Body of pancreas (tissue), 4 donors: ENCODE measurements at regions not wholly inside any gene's neighbourhood (a gene's known extent, or its start where the extent isn't known, plus 50 kb on each side); places are given as distances from the start of the nearest gene placed in this dataset.

Experiments used
- ATAC-seq: fragments of 150-250 bp; one replicate; pipeline ENCODE4 v1.9.1; 2016
- DNase-seq, 4 donors: peaks; one replicate each; pipeline ENCODE4 v3.0.0-alpha.2; 2019
- H3K27ac ChIP-seq, 4 donors: fragments of 200-600 bp; sonication (generic); 1 replicate in 3 of 4; 2 replicates in 1 of 4; pipeline versions ENCODE4 v1.5.1 to v1.6.1; 2016 to 2019; ENCODE audit warnings: mild to moderate bottlenecking in 1 of 4, mixed read lengths in 1 of 4, moderate library complexity in 1 of 4
- H3K27me3 ChIP-seq, 2 donors: fragments of 200-600 bp; sonication (generic); one replicate each; pipeline ENCODE4 v1.6.0; 2016; ENCODE audit warnings: mild to moderate bottlenecking in 1 of 2
- H3K36me3 ChIP-seq, 2 donors: fragments of 200-600 bp; sonication (generic); replicated peaks in 1 of 2; 2 replicates each; pipeline ENCODE4 v1.5.1; 2016; ENCODE audit warnings: low read depth in 2 of 2; ENCODE audit not compliant: insufficient read depth in 1 of 2
- H3K4me1 ChIP-seq: fragments of 200-600 bp; sonication (generic); one replicate; pipeline ENCODE4 v1.6.0; 2016
- H3K4me3 ChIP-seq, 2 donors: fragments of 200-600 bp; sonication (generic); 1 replicate in 1 of 2; 2 replicates in 1 of 2; pipeline ENCODE4 v1.5.1; 2016 to 2019
- H3K9me3 ChIP-seq, 3 donors: fragments of 200-600 bp; sonication (generic); 1 replicate in 2 of 3; 2 replicates in 1 of 3; pipeline ENCODE4 v1.5.1; 2016
- POLR2A ChIP-seq, 3 donors: fragments of 450-650 bp; IDR thresholded peaks; one replicate each; pipeline ENCODE4 v1.6.1; 2016; ENCODE audit warnings: antibody characterized with exemption in 3 of 3, mild to moderate bottlenecking in 2 of 3
- WGBS, 2 donors: methylation state at CpG; one replicate each; pipeline ENCODE4 v1.1.5; 2017; 5-methylcytosine and 5-hydroxymethylcytosine counted together
- intact Hi-C: fragments of 100-400 bp; cut with DNase I; formaldehyde crosslinking; loops from one replicate; pipeline ENCODE4 v1.15.1; 2023
- TF ChIP-seq, protein P1 (sequence below), 7 experiments: fragments of 450-650 bp in 4 of 7; fragments of 200-600 bp in 3 of 7; sonication (generic) in 3 of 7; IDR thresholded peaks; one replicate each; pipeline ENCODE4 v1.5.1; 2016 to 2019; ENCODE audit warnings: antibody characterized with exemption in 7 of 7

DNA sequence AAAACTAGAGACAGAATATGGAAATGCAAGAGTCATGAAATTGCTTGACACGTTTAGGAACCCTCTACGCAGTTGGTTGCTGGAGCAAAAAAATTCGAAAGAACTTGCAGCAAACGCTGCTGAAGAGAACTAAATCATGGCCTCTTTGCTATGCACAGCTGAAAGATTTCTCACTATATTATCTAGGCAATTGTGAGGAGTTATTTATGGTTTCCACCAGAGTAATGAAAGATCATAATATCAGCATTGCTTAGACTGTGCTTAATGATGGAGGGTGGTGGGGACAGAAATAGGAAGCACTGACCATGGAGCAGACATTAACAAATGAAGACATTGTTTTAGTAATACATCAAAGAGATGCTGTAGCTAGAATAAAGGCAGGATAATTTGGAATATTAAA lies 593.4 kb upstream of the ZNF717 start:
- no peaks in the 10 kb centered on the region for H3K27me3 ChIP-seq
- ATAC-seq (no peak), DNase-seq (no peak)
- intact Hi-C loops = no loop called here
- WGBS, 2 donors = 69 to 71% methylated on average over 4 of the region's 4 CpGs
- no peak for TF ChIP-seq POLR2A (IDR thresholded peaks at IDR 0.05)
- TF ChIP-seq, protein P1, sequence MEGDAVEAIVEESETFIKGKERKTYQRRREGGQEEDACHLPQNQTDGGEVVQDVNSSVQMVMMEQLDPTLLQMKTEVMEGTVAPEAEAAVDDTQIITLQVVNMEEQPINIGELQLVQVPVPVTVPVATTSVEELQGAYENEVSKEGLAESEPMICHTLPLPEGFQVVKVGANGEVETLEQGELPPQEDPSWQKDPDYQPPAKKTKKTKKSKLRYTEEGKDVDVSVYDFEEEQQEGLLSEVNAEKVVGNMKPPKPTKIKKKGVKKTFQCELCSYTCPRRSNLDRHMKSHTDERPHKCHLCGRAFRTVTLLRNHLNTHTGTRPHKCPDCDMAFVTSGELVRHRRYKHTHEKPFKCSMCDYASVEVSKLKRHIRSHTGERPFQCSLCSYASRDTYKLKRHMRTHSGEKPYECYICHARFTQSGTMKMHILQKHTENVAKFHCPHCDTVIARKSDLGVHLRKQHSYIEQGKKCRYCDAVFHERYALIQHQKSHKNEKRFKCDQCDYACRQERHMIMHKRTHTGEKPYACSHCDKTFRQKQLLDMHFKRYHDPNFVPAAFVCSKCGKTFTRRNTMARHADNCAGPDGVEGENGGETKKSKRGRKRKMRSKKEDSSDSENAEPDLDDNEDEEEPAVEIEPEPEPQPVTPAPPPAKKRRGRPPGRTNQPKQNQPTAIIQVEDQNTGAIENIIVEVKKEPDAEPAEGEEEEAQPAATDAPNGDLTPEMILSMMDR (IDR thresholded peaks at IDR 0.05) = no peak
- no peak overlapping the region for H3K4me3 ChIP-seq
- no peak overlapping the region for H3K27ac ChIP-seq
- no peaks in the 10 kb centered on the region for H3K4me1 ChIP-seq
- H3K9me3 ChIP-seq = no peaks in the 10 kb centered on the region
- H3K36me3 ChIP-seq = no peaks in the 10 kb centered on the region

DNA sequence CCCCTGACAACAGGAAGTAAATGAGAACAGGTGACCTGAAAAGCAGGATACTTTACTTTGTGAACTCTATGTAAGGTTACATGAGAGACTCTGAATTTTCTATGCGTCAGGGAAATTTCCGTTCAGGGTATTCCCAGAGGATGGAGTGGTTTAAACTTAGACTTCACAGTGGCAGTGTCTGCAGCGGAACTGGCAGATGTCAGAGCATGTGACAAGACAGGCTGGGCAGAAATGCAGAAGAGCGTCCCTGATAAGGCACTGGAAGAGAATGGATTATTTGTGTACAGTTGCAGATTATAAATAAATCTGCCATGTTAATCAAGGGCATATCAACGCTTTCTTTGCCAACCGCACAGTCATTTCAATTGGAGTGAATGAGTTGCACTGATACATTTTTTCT lies 598.4 kb upstream of the ZNF717 start:
- intact Hi-C loops = no loop called here
- Histone ChIP-seq H3K4me1 (no peaks in the 10 kb centered on the region), H3K9me3 (no peaks in the 10 kb centered on the region), H3K36me3 (no peaks in the 10 kb centered on the region), H3K4me3 (no peak overlapping the region), H3K27me3 (no peaks in the 10 kb centered on the region), H3K27ac (no peak overlapping the region)
- no peak for ATAC-seq
- WGBS, 2 donors = 61 to 69% methylated on average over 6 of the region's 6 CpGs
- DNase-seq = no peak
- TF ChIP-seq, protein P1 (IDR thresholded peaks at IDR 0.05) = no peak
- TF ChIP-seq POLR2A (IDR thresholded peaks at IDR 0.05) = no peak

DNA sequence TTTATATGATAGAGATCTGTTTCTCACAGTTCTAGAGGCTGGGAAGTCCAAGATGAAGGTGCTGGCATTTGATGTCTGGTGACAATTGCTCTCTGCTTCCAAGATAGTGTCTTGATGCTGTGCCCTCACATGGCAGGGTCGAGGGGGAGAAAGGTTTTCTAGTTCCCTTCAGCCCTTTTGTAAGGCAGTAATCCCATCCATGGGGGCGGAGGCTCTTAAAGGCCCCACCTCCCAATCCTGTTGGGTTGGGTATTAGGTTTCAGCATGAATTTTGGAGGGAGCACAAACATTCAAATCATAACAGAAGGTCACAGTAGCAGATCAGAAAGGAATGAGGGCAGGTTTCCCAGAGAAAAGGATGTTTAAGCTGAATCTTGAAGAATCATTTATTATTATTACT lies 601.7 kb upstream of the ZNF717 start:
- Histone ChIP-seq H3K27ac (no peak overlapping the region), H3K4me3 (no peak overlapping the region), H3K9me3 (no peaks in the 10 kb centered on the region), H3K4me1 (no peaks in the 10 kb centered on the region), H3K27me3 (no peaks in the 10 kb centered on the region), H3K36me3 (no peaks in the 10 kb centered on the region)
- TF ChIP-seq, protein P1 (IDR thresholded peaks at IDR 0.05) = no peak
- no peak for TF ChIP-seq POLR2A (IDR thresholded peaks at IDR 0.05)
- DNase-seq = no peak
- 39 to 55% methylated on average over 2 of the region's 2 CpGs for WGBS, 2 donors
- ATAC-seq = no peak
- intact Hi-C loops = no loop called here

DNA sequence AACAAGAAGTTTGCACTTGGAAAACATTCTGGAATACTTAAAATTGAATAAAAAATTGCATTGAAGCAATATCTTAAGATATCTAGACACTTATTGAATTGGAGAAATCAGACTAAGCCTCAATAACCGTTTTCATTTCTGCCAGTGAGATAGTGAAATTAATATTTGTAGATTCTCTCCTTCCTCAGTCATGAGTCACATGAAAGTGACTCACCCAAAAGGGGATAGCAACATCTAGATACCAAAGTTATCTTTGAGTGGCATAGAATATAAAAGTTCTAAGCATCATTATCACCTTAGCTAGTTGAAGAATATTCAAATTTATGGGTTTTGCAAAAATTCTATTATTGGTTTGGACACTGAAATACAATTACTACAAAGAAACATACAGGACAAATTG lies 614.8 kb upstream of the ZNF717 start:
- ATAC-seq = no peak
- DNase-seq = no peak
- intact Hi-C loops = no loop called here
- H3K4me1 ChIP-seq = no peaks in the 10 kb centered on the region
- H3K27me3 ChIP-seq = no peaks in the 10 kb centered on the region
- TF ChIP-seq, protein P1 (IDR thresholded peaks at IDR 0.05) = no peak
- no peak for TF ChIP-seq POLR2A (IDR thresholded peaks at IDR 0.05)
- no peak overlapping the region for H3K4me3 ChIP-seq
- H3K9me3 ChIP-seq = no peaks in the 10 kb centered on the region
- H3K27ac ChIP-seq = no peak overlapping the region
- H3K36me3 ChIP-seq = no peaks in the 10 kb centered on the region
- 41 to 52% methylated on average over 1 of the region's 1 CpG for WGBS, 2 donors

DNA sequence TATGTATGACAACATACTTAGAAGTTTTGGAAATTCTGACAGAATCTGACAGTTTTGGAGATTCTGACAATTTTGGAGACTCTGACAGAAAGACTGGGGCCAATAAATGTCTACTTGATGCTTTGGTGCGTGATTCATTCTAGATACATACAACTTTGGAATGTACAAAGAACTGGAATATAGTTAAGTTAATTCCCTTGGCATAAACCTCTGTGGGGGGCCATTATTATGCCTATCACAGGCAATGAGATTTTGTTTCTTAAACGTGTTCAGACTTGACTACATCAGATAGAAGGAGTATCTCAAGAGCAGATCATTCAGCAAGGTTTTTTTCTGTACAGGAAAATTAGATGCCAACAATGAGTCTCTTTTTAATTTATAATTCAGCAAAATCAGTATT lies 617.6 kb upstream of the ZNF717 start:
- H3K27me3 ChIP-seq = no peaks in the 10 kb centered on the region
- no peak overlapping the region for H3K4me3 ChIP-seq
- H3K4me1 ChIP-seq = no peaks in the 10 kb centered on the region
- no peak overlapping the region for H3K27ac ChIP-seq
- intact Hi-C loops = no loop called here
- ATAC-seq (no peak), DNase-seq (no peak)
- H3K9me3 ChIP-seq = no peaks in the 10 kb centered on the region
- no peaks in the 10 kb centered on the region for H3K36me3 ChIP-seq
- 34 to 49% methylated on average over 2 of the region's 2 CpGs for WGBS, 2 donors
- TF ChIP-seq, protein P1 (IDR thresholded peaks at IDR 0.05) = no peak
- no peak for TF ChIP-seq POLR2A (IDR thresholded peaks at IDR 0.05)
